CD4-positive, alpha-beta T cell (primary cell): ENCODE measurements at regions not wholly inside any gene's neighbourhood (a gene's known extent, or its start where the extent isn't known, plus 50 kb on each side); places are given as distances from the start of the nearest gene placed in this dataset.

Experiments
- ATAC-seq: fragments of 200-7000 bp; cut with Tn5 transposase; one replicate; pipeline ENCODE4 v1.10.0; 2022; ENCODE audit warnings: mild to moderate bottlenecking; ENCODE audit not compliant: poor library complexity
- CTCF ChIA-PET: fragments of 350-600 bp; sonication (Branson Sonifier 250); formaldehyde crosslinking; loops from one replicate; lab custom pipeline; 2021; ENCODE audit warnings: antibody characterized with exemption, inconsistent platforms; lab: Charles Lee
- POLR2A ChIA-PET: fragments of 350-600 bp; sonication (Branson Sonifier 250); formaldehyde crosslinking; loops from one replicate; lab custom pipeline; 2021; ENCODE audit warnings: antibody characterized with exemption, inconsistent platforms; lab: Charles Lee
- DNase-seq, 14 experiments: peaks; one replicate each; pipeline ENCODE4 v3.0.0-alpha.2; 2013 to 2020; ENCODE audit warnings: mixed read lengths in 2 of 14
- H3K27ac ChIP-seq, 2 donors: one replicate each; pipeline versions ENCODE4 v1.5.1 to v1.7.0; 2013; ENCODE audit warnings: low read length in 2 of 2, low read depth in 1 of 2, mild to moderate bottlenecking in 1 of 2
- H3K27me3 ChIP-seq, 2 experiments: 1 replicate in 1 of 2; 2 replicates in 1 of 2; pipeline versions ENCODE4 v1.6.1 to v1.7.0; 2013; ENCODE audit warnings: low read length in 2 of 2, control low read depth in 1 of 2, mild to moderate bottlenecking in 1 of 2, moderate library complexity in 1 of 2; ENCODE audit not compliant: insufficient read depth in 2 of 2, control insufficient read depth in 1 of 2
- H3K36me3 ChIP-seq: one replicate; pipeline ENCODE4 v1.6.1; 2013; ENCODE audit warnings: low read length, control low read depth; ENCODE audit not compliant: insufficient read depth
- H3K4me1 ChIP-seq: one replicate; pipeline ENCODE4 v1.6.1; 2013; ENCODE audit warnings: low read length, control low read depth; ENCODE audit not compliant: insufficient read depth
- H3K4me3 ChIP-seq: one replicate; pipeline ENCODE4 v1.5.1; 2013; ENCODE audit warnings: mild to moderate bottlenecking, low read length, moderate library complexity
- H3K9me3 ChIP-seq, 2 experiments: 1 replicate in 1 of 2; 2 replicates in 1 of 2; pipeline versions ENCODE4 v1.6.1 to v1.7.0; 2013; ENCODE audit warnings: low read length in 2 of 2, mild to moderate bottlenecking in 2 of 2, control low read depth in 1 of 2, moderate library complexity in 1 of 2; ENCODE audit not compliant: control insufficient read depth in 1 of 2, insufficient read depth in 1 of 2
- H3K27ac Mint-ChIP-seq: one replicate; pipeline ENCODE4 v1.8.0; 2020; ENCODE audit warnings: mixed read lengths
- H3K27me3 Mint-ChIP-seq: one replicate; pipeline ENCODE4 v1.8.0; 2021; ENCODE audit warnings: mixed read lengths
- H3K36me3 Mint-ChIP-seq: one replicate; pipeline ENCODE4 v1.8.0; 2021; ENCODE audit warnings: low read depth, mixed read lengths
- H3K4me1 Mint-ChIP-seq: one replicate; pipeline ENCODE4 v1.8.0; 2021; ENCODE audit warnings: low read depth, mixed read lengths
- H3K4me3 Mint-ChIP-seq: one replicate; pipeline ENCODE4 v1.8.0; 2020; ENCODE audit warnings: mild to moderate bottlenecking, mixed read lengths
- H3K9me3 Mint-ChIP-seq: one replicate; pipeline ENCODE4 v1.8.0; 2020; ENCODE audit warnings: mixed read lengths
- intact Hi-C, 2 experiments: fragments of 100-400 bp; cut with DNase I in 1 of 2; cut with micrococcal nuclease in 1 of 2; formaldehyde crosslinking; loops; one replicate each; pipeline versions ENCODE4 v1.15.1 to v1.9.0; 2023 to 2025; cut with DNase I, micrococcal nuclease
- TF ChIP-seq, protein P1 (sequence below): fragments of 200-600 bp; IDR thresholded peaks from one replicate; pipeline ENCODE4 v1.8.0; 2022; ENCODE audit warnings: antibody characterized with exemption, mild to moderate bottlenecking

- Mint-ChIP-seq H3K27ac (no peak overlapping the region), H3K4me1 (no peaks in the 10 kb centered on the region), H3K27me3 (no peaks in the 10 kb centered on the region), H3K9me3 (peaks cover 2% of the 10 kb centered on the region), H3K36me3 (no peaks in the 10 kb centered on the region), H3K4me3 (no peak overlapping the region)
- Histone ChIP-seq H3K27ac (no peak overlapping the region), H3K27me3 (no peaks in the 10 kb centered on the region), H3K9me3 (peaks cover 0 to 6% of the 10 kb centered on the region in 2 experiments), H3K4me3 (no peak overlapping the region), H3K4me1 (no peaks in the 10 kb centered on the region), H3K36me3 (no peaks in the 10 kb centered on the region)
- no peak for DNase-seq
- POLR2A ChIA-PET: no interaction called here
- ATAC-seq: no peak
- TF ChIP-seq, protein P1, sequence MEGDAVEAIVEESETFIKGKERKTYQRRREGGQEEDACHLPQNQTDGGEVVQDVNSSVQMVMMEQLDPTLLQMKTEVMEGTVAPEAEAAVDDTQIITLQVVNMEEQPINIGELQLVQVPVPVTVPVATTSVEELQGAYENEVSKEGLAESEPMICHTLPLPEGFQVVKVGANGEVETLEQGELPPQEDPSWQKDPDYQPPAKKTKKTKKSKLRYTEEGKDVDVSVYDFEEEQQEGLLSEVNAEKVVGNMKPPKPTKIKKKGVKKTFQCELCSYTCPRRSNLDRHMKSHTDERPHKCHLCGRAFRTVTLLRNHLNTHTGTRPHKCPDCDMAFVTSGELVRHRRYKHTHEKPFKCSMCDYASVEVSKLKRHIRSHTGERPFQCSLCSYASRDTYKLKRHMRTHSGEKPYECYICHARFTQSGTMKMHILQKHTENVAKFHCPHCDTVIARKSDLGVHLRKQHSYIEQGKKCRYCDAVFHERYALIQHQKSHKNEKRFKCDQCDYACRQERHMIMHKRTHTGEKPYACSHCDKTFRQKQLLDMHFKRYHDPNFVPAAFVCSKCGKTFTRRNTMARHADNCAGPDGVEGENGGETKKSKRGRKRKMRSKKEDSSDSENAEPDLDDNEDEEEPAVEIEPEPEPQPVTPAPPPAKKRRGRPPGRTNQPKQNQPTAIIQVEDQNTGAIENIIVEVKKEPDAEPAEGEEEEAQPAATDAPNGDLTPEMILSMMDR: no peak
- intact Hi-C loops: no loop called here
- CTCF ChIA-PET: no interaction called here
Measured at GRCh38 chr12:25699454-25699853, 146.4 kb upstream of the LMNTD1 start.

- ChIA-PET POLR2A (no interaction called here), CTCF (no interaction called here)
- TF ChIP-seq, protein P1: no peak
- Mint-ChIP-seq H3K27ac (no peak overlapping the region), H3K36me3 (no peaks in the 10 kb centered on the region), H3K4me1 (peaks cover 7% of the 10 kb centered on the region), H3K27me3 (no peaks in the 10 kb centered on the region), H3K4me3 (no peak overlapping the region), H3K9me3 (peaks cover 2% of the 10 kb centered on the region)
- intact Hi-C loops: no loop called here
- no peak overlapping the region for H3K27ac ChIP-seq
- peaks cover 0 to 2% of the 10 kb centered on the region in 2 experiments for H3K9me3 ChIP-seq
- H3K4me1 ChIP-seq: no peaks in the 10 kb centered on the region
- no peaks in the 10 kb centered on the region for H3K27me3 ChIP-seq
- H3K4me3 ChIP-seq: no peak overlapping the region
- ATAC-seq: no peak
- no peaks in the 10 kb centered on the region for H3K36me3 ChIP-seq
- no peak for DNase-seq
Measured at GRCh38 chr12:25701290-25701689, 148.2 kb upstream of the LMNTD1 start.

DNA sequence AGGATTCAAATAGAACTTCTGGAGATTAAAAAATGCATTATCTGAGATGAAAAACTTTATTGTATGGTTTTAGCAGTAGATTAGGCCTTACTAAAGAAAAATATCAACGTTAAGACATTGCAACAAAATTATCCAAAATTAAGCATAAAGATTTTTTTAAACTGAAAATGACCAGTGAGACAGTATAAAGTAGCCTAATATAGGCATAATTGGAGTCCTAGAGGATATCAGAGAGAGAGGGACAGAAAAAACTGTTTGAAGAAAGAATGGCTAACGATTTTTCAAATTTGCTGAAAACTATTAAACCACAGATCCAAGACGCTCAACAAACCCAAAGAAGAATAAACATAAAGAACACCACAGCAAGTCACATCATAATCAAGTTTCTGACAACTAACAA lies 149.5 kb upstream of the LMNTD1 start:
- Histone ChIP-seq H3K9me3 (peaks cover 0 to 4% of the 10 kb centered on the region in 2 experiments), H3K27ac (no peak overlapping the region), H3K4me1 (no peaks in the 10 kb centered on the region), H3K27me3 (no peaks in the 10 kb centered on the region), H3K36me3 (no peaks in the 10 kb centered on the region), H3K4me3 (no peak overlapping the region)
- TF ChIP-seq, protein P1: no peak
- intact Hi-C loops: no loop called here
- H3K4me1 Mint-ChIP-seq: peaks cover 7% of the 10 kb centered on the region
- ATAC-seq (no peak), DNase-seq (no peak)
- POLR2A ChIA-PET: no interaction called here
- H3K36me3 Mint-ChIP-seq: no peaks in the 10 kb centered on the region
- H3K27me3 Mint-ChIP-seq: no peaks in the 10 kb centered on the region
- peaks cover 2% of the 10 kb centered on the region for H3K9me3 Mint-ChIP-seq
- CTCF ChIA-PET: no interaction called here
- H3K27ac Mint-ChIP-seq: no peak overlapping the region
- no peak overlapping the region for H3K4me3 Mint-ChIP-seq
